Testis (tissue), 2 donors: ENCODE measurements at regions not wholly inside any gene's neighbourhood (a gene's known extent, or its start where the extent isn't known, plus 50 kb on each side); places are given as distances from the start of the nearest gene placed in this dataset.

ENCODE experiments used
- DNase-seq: peaks from one replicate; pipeline ENCODE4 v3.0.0-alpha.2; 2019
- H3K27ac ChIP-seq, 2 donors: fragments of 200-600 bp; sonication (generic); one replicate each; pipeline ENCODE4 v1.5.1; 2019
- H3K27me3 ChIP-seq: fragments of 200-600 bp; sonication (generic); one replicate; pipeline ENCODE4 v1.5.1; 2019
- H3K36me3 ChIP-seq: fragments of 200-600 bp; sonication (generic); one replicate; pipeline ENCODE4 v1.5.1; 2017; ENCODE audit warnings: low read depth; ENCODE audit errors: missing control alignments
- H3K4me1 ChIP-seq: fragments of 200-600 bp; sonication (generic); one replicate; pipeline ENCODE4 v1.5.1; 2019
- H3K4me3 ChIP-seq, 2 donors: fragments of 200-600 bp; sonication (generic); one replicate each; pipeline ENCODE4 v1.5.1; 2017 to 2019
- H3K9me3 ChIP-seq: fragments of 200-600 bp; sonication (generic); one replicate; pipeline ENCODE4 v1.5.1; 2017
- CTCF ChIP-seq, 3 experiments: fragments of 450-650 bp in 2 of 3; fragments of 200-600 bp in 1 of 3; sonication (generic) in 1 of 3; IDR thresholded peaks; one replicate each; pipeline ENCODE4 v1.5.1; 2016 to 2019; ENCODE audit warnings: antibody characterized with exemption in 3 of 3, mild to moderate bottlenecking in 2 of 3, moderate library complexity in 1 of 3
- POLR2A ChIP-seq: fragments of 450-650 bp; IDR thresholded peaks from one replicate; pipeline ENCODE4 v1.6.1; 2017; ENCODE audit warnings: antibody characterized with exemption, mild to moderate bottlenecking, moderate library complexity
- WGBS, 2 donors: methylation state at CpG; one replicate each; pipeline ENCODE4 v1.1.5; 2018; 5-methylcytosine and 5-hydroxymethylcytosine counted together
- intact Hi-C: fragments of 100-400 bp; cut with DNase I; formaldehyde crosslinking; loops from one replicate; pipeline ENCODE4 v1.15.1; 2023; ENCODE audit warnings: low total_unique reads

GRCh38 chr9:32725066-32725860, 58.1 kb upstream of the TMEM215 start:
- no peak for DNase-seq
- no peaks in the 10 kb centered on the region for H3K9me3 ChIP-seq
- H3K4me1 ChIP-seq: peaks cover 4% of the 10 kb centered on the region
- H3K27me3 ChIP-seq: no peaks in the 10 kb centered on the region
- TF ChIP-seq POLR2A (no peak), CTCF (IDR thresholded peaks at IDR 0.05) (no peak)
- 89 to 93% methylated on average over 7 of the region's 7 CpGs for whole genome bisulfite sequencing, 2 donors
- H3K4me3 ChIP-seq: no peak overlapping the region
- no peak overlapping the region for H3K27ac ChIP-seq
- intact Hi-C loops: no loop called here
- H3K36me3 ChIP-seq: no peaks in the 10 kb centered on the region

- Histone ChIP-seq H3K9me3 (no peaks in the 10 kb centered on the region), H3K27me3 (no peaks in the 10 kb centered on the region), H3K27ac (no peak overlapping the region), H3K4me3 (no peak overlapping the region), H3K36me3 (no peaks in the 10 kb centered on the region), H3K4me1 (peaks cover 4% of the 10 kb centered on the region)
- WGBS, 2 donors: 86 to 91% methylated on average over 3 of the region's 3 CpGs
- no peak for DNase-seq
- TF ChIP-seq CTCF (IDR thresholded peaks at IDR 0.05): no peak
- no peak for TF ChIP-seq POLR2A
- intact Hi-C loops: no loop called here
Measured at GRCh38 chr9:32728181-32728580, 55.2 kb upstream of the TMEM215 start.
